Trophoblast cell (in vitro differentiated cells and primary cell): ENCODE measurements at regions not wholly inside any gene's neighbourhood (a gene's known extent, or its start where the extent isn't known, plus 50 kb on each side); places are given as distances from the start of the nearest gene placed in this dataset.
A peak's percentile ranks its signal among the peaks of the same experiment; 100 is the strongest.

Experiments
- DNase-seq, 2 donors: peaks; one replicate each; pipeline ENCODE4 v3.0.0-alpha.2; 2016
- H2AFZ ChIP-seq: 2 replicates; pipeline ENCODE4 v1.6.1; 2013; ENCODE audit warnings: low read length, moderate library complexity, mild to moderate bottlenecking; ENCODE audit not compliant: insufficient read depth, poor library complexity
- H2AK5ac ChIP-seq: 2 replicates; pipeline ENCODE4 v1.6.1; 2013; ENCODE audit warnings: mild to moderate bottlenecking, low read length
- H2BK120ac ChIP-seq: 2 replicates; pipeline ENCODE4 v1.6.1; 2013; ENCODE audit warnings: low read length, mild to moderate bottlenecking, moderate library complexity; ENCODE audit not compliant: insufficient read depth, poor library complexity
- H2BK12ac ChIP-seq: 2 replicates; pipeline ENCODE4 v1.6.1; 2013; ENCODE audit warnings: mild to moderate bottlenecking, low read length, moderate library complexity
- H2BK5ac ChIP-seq: 2 replicates; pipeline ENCODE4 v1.6.1; 2013; ENCODE audit warnings: low read length, low read depth, moderate library complexity, mild to moderate bottlenecking; ENCODE audit not compliant: poor library complexity
- H3K14ac ChIP-seq: 2 replicates; pipeline ENCODE4 v1.6.1; 2013; ENCODE audit warnings: mild to moderate bottlenecking, low read length
- H3K18ac ChIP-seq: 2 replicates; pipeline ENCODE4 v1.6.1; 2013; ENCODE audit warnings: mild to moderate bottlenecking, low read length
- H3K23ac ChIP-seq: 2 replicates; pipeline ENCODE4 v1.6.1; 2013; ENCODE audit warnings: low read length
- H3K27ac ChIP-seq: 2 replicates; pipeline ENCODE4 v1.5.1; 2013; ENCODE audit warnings: low read depth, mild to moderate bottlenecking, inconsistent platforms, low read length, moderate library complexity
- H3K27me3 ChIP-seq: 2 replicates; pipeline ENCODE4 v1.6.1; 2013; ENCODE audit warnings: inconsistent platforms, mild to moderate bottlenecking, low read length, moderate library complexity; ENCODE audit not compliant: insufficient read depth
- H3K36me3 ChIP-seq, 2 experiments: 1 replicate in 1 of 2; 2 replicates in 1 of 2; pipeline ENCODE4 v1.6.1; 2013; ENCODE audit warnings: low read length in 2 of 2, mild to moderate bottlenecking in 2 of 2, moderate library complexity in 1 of 2; ENCODE audit not compliant: insufficient read depth in 2 of 2, control insufficient read depth in 1 of 2
- H3K4ac ChIP-seq: 2 replicates; pipeline ENCODE4 v1.6.1; 2013; ENCODE audit warnings: low read depth, mild to moderate bottlenecking, low read length, moderate library complexity
- H3K4me1 ChIP-seq, 2 experiments: 1 replicate in 1 of 2; 2 replicates in 1 of 2; pipeline ENCODE4 v1.6.1; 2013; ENCODE audit warnings: low read length in 2 of 2, mild to moderate bottlenecking in 2 of 2, moderate library complexity in 1 of 2; ENCODE audit not compliant: insufficient read depth in 2 of 2, control insufficient read depth in 1 of 2
- H3K4me2 ChIP-seq: 2 replicates; pipeline ENCODE4 v1.6.1; 2013; ENCODE audit warnings: inconsistent platforms, mild to moderate bottlenecking, low read length, moderate library complexity
- H3K4me3 ChIP-seq: 2 replicates; pipeline ENCODE4 v1.5.1; 2013; ENCODE audit warnings: mild to moderate bottlenecking, low read depth, low read length, inconsistent platforms
- H3K79me1 ChIP-seq: one replicate; pipeline ENCODE4 v1.6.1; 2013; ENCODE audit warnings: low read length
- H3K79me2 ChIP-seq: 2 replicates; pipeline ENCODE4 v1.6.1; 2013; ENCODE audit warnings: low read length, mild to moderate bottlenecking; ENCODE audit not compliant: control insufficient read depth, insufficient read depth, poor library complexity
- H3K9ac ChIP-seq: 2 replicates; pipeline ENCODE4 v1.6.1; 2013; ENCODE audit warnings: mild to moderate bottlenecking, low read length
- H3K9me3 ChIP-seq: 2 replicates; pipeline ENCODE4 v1.6.1; 2013; ENCODE audit warnings: low read depth, mild to moderate bottlenecking, control low read depth, inconsistent platforms, low read length; ENCODE audit not compliant: insufficient read depth
- H4K12ac ChIP-seq: 2 replicates; pipeline ENCODE4 v1.6.1; 2013; ENCODE audit warnings: low read depth, mild to moderate bottlenecking, low read length, moderate library complexity
- H4K8ac ChIP-seq: 2 replicates; pipeline ENCODE4 v1.6.1; 2013; ENCODE audit warnings: low read depth, mild to moderate bottlenecking, low read length, moderate library complexity
- H4K91ac ChIP-seq: one replicate; pipeline ENCODE4 v1.6.1; 2013; ENCODE audit warnings: low read depth, mild to moderate bottlenecking, low read length, moderate library complexity
- WGBS: extraction: QIAGEN DNeasy Blood & Tissue Kit; methylation state at CpG from one replicate; pipeline ENCODE4 v1.1.7; 2013; ENCODE audit warnings: missing lambda C conversion rate; ENCODE audit not compliant: insufficient read length, insufficient coverage; ENCODE audit errors: extremely low coverage; 5-methylcytosine and 5-hydroxymethylcytosine counted together

DNA sequence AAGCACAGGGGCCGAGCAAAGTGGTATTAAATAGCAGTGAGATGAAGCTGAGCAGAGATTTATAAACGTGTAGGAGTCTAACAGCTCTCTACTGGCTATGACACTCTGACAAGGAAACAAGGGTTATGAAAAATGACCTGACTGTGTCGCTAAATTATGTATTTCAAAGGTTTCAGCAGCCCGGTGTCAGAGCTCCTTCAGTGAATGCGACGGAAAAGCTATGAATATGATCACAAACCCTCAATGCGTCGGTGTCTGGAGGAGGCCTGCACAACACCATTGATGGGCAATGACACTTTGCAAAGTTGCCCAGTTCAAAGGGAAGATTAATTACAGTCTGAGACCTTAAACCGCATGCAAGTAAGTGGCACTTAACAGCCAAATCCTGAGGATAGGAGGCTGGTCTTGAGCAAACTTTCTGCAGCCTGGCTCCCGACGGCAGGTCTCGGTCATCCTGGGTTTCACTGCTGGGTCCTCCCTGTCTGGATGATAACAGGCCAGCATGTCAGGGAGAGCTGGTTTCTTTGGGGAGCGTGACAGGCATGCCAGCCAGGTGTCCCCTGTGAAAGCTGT is 615.1 kb upstream of the SALL3 start:
- DNase-seq = no peak
- no CpG with 5 or more reads among the region's 13 CpGs for WGBS
- no peaks in the 10 kb centered on the region for H3K4me1 ChIP-seq

DNA sequence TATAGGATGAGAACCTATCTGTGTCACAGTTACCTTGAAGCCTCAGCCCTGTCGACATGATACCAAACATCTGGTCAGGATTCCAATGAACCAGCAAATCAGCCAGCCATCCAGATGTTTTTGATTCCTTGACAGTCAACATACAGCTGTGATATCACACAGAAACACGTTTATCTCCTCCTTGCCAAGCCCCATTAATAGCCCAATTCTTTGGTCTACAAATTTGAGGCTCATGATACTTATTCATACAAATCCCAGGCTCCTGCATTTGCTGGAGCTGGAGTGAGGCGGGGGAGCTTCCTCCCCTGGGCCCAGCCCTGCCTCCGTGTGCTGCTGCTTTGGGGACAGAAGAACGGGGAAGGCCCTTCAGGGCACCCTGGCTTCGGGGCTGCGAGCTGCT is 611.6 kb upstream of the SALL3 start:
- Histone ChIP-seq H4K12ac (no peak overlapping the region), H3K79me2 (no peaks in the 10 kb centered on the region), H3K4me3 (no peak overlapping the region), H3K9ac (no peak overlapping the region), H3K27me3 (no peaks in the 10 kb centered on the region), H3K9me3 (peaks cover 7% of the 10 kb centered on the region), H3K4me1 (no peaks in the 10 kb centered on the region), H2BK5ac (no peak overlapping the region), H2AK5ac (no peak overlapping the region), H4K91ac (no peak overlapping the region), H3K27ac (no peak overlapping the region), H2BK120ac (no peak overlapping the region), H3K79me1 (no peaks in the 10 kb centered on the region), H2AFZ (no peak overlapping the region), H3K18ac (no peak overlapping the region), H3K23ac (no peak overlapping the region), H3K36me3 (no peaks in the 10 kb centered on the region), H4K8ac (no peak overlapping the region), H3K14ac (no peak overlapping the region), H2BK12ac (no peak overlapping the region), H3K4ac (no peak overlapping the region), H3K4me2 (no peak overlapping the region)
- no CpG with 5 or more reads among the region's 7 CpGs for WGBS
- DNase-seq = no peak

More for the DNA sequence above, 615.1 kb upstream of the SALL3 start:
- Histone ChIP-seq H3K4me2 (no peak overlapping the region), H4K91ac (no peak overlapping the region), H4K8ac (no peak overlapping the region), H3K9me3 (peaks cover 6% of the 10 kb centered on the region), H3K9ac (no peak overlapping the region), H2BK12ac (no peak overlapping the region), H3K79me2 (no peaks in the 10 kb centered on the region), H2BK5ac (no peak overlapping the region), H2AK5ac (no peak overlapping the region), H3K23ac (no peak overlapping the region), H3K79me1 (no peaks in the 10 kb centered on the region), H3K27me3 (no peaks in the 10 kb centered on the region), H3K18ac (no peak overlapping the region), H3K4ac (no peak overlapping the region), H3K14ac (no peak overlapping the region), H3K27ac (no peak overlapping the region), H3K4me3 (no peak overlapping the region), H3K36me3 (no peaks in the 10 kb centered on the region), H4K12ac (no peak overlapping the region), H2AFZ (no peak overlapping the region), H2BK120ac (no peak overlapping the region)

DNA sequence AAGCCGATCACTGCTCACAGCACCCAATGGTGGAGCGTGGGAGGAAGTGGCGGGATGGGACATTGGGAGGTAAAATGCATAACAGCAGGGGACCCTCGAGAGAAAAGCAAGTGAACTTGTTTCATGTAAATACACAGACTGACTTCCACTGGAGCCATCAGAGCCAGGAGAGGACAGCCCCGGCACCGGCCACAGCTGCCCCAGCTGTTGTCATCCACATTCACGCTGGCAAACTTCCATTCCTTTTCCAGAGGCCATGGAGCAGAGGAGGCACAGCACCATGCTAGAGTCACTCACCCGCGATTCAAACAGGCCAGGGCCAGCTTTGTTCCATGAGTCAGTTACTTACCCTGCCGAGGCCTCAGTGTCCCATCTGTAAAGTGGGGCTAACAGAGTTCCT is 610.9 kb upstream of the SALL3 start:
- H3K36me3 ChIP-seq = no peaks in the 10 kb centered on the region
- no peak overlapping the region for H2BK5ac ChIP-seq
- H3K4me1 ChIP-seq = no peaks in the 10 kb centered on the region
- no peak overlapping the region for H2AK5ac ChIP-seq
- no CpG with 5 or more reads among the region's 10 CpGs for WGBS
- no peaks in the 10 kb centered on the region for H3K79me2 ChIP-seq
- no peaks in the 10 kb centered on the region for H3K79me1 ChIP-seq
- no peak overlapping the region for H3K14ac ChIP-seq
- no peak overlapping the region for H2BK12ac ChIP-seq
- H2BK120ac ChIP-seq = no peak overlapping the region
- H4K8ac ChIP-seq = no peak overlapping the region
- no peak for DNase-seq
- no peak overlapping the region for H3K27ac ChIP-seq
- H4K91ac ChIP-seq = no peak overlapping the region
- H3K27me3 ChIP-seq = no peaks in the 10 kb centered on the region
- no peak overlapping the region for H3K9ac ChIP-seq
- no peak overlapping the region for H3K23ac ChIP-seq
- no peak overlapping the region for H3K4me3 ChIP-seq
- no peak overlapping the region for H3K4ac ChIP-seq
- no peak overlapping the region for H2AFZ ChIP-seq
- no peak overlapping the region for H3K4me2 ChIP-seq
- peak overlapping the region; percentile 47 for H4K12ac ChIP-seq
- H3K9me3 ChIP-seq = peaks cover 7% of the 10 kb centered on the region
- H3K18ac ChIP-seq = no peak overlapping the region

DNA sequence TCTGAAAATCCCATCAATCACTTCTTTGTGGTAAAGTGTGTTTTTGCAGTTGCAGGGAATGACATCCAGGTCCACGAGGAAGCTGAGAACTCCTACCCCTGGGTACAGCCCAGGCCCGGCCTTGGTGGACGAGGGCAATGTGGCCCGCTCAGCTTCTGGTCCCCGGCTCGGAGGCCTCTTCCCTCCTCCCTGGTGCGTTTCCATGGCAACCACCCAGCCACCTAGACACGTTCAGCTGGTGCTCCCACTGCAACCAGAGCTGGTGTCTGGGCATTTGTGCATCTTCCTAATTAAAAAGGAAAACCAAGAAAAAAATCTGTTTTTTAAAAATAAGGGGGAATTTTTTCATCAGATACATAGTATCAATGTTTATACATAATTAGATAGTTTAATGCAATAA is 603.6 kb upstream of the SALL3 start:
- no peak overlapping the region for H3K18ac ChIP-seq
- H3K14ac ChIP-seq = no peak overlapping the region
- H4K91ac ChIP-seq = no peak overlapping the region
- H2BK120ac ChIP-seq = no peak overlapping the region
- DNase-seq = no peak
- no peak overlapping the region for H3K4ac ChIP-seq
- H3K23ac ChIP-seq = no peak overlapping the region
- no peak overlapping the region for H2BK12ac ChIP-seq
- no peaks in the 10 kb centered on the region for H3K4me1 ChIP-seq
- no peak overlapping the region for H3K4me3 ChIP-seq
- H3K27me3 ChIP-seq = no peaks in the 10 kb centered on the region
- H4K12ac ChIP-seq = no peak overlapping the region
- H3K36me3 ChIP-seq = no peaks in the 10 kb centered on the region
- no peak overlapping the region for H3K4me2 ChIP-seq
- no peak overlapping the region for H2AFZ ChIP-seq
- WGBS = no CpG with 5 or more reads among the region's 8 CpGs
- no peak overlapping the region for H3K9ac ChIP-seq
- peaks cover 2% of the 10 kb centered on the region for H3K9me3 ChIP-seq
- no peaks in the 10 kb centered on the region for H3K79me1 ChIP-seq
- H2BK5ac ChIP-seq = no peak overlapping the region
- H3K27ac ChIP-seq = no peak overlapping the region
- H3K79me2 ChIP-seq = no peaks in the 10 kb centered on the region
- H2AK5ac ChIP-seq = no peak overlapping the region
- H4K8ac ChIP-seq = no peak overlapping the region
